PC-9 (cell line): ENCODE measurements at regions not wholly inside any gene's neighbourhood (a gene's known extent, or its start where the extent isn't known, plus 50 kb on each side); places are given as distances from the start of the nearest gene placed in this dataset.

Experiments used
- BruUV-seq: library from RNA; stranded (reverse); fragments of 400-500 nt; replicated peaks from 2 replicates; lab custom pipeline; 2021; lab: Mats Ljungman, UMichigan
- CTCF ChIA-PET: fragments of 300-600 bp; sonication (Branson Sonifier 250); formaldehyde crosslinking; loops from one replicate; lab custom pipeline; 2022; ENCODE audit warnings: antibody characterized with exemption; lab: Charles Lee
- POLR2A ChIA-PET: fragments of 300-600 bp; sonication (Branson Sonifier 250); formaldehyde crosslinking; loops from one replicate; lab custom pipeline; 2022; ENCODE audit warnings: antibody characterized with exemption; ENCODE audit not compliant: unreplicated experiment; lab: Charles Lee
- DNase-seq, 2 experiments: peaks; one replicate each; pipeline versions ENCODE4 v3.0.0 to v3.0.0-alpha.2; 2015 to 2022; ENCODE audit warnings: mixed read lengths in 1 of 2
- H2AFZ ChIP-seq: fragments of 200-600 bp; sonication (generic); 2 replicates; pipeline ENCODE4 v1.8.1; 2017; ENCODE audit warnings: antibody characterized with exemption
- H3F3A ChIP-seq: fragments of 200-600 bp; sonication (generic); 2 replicates; pipeline ENCODE4 v1.8.1; 2017; ENCODE audit warnings: antibody characterized with exemption, mild to moderate bottlenecking, low read depth; ENCODE audit not compliant: insufficient read depth
- H3K27ac ChIP-seq: fragments of 200-600 bp; sonication (generic); 2 replicates; pipeline ENCODE4 v1.6.1; 2016; ENCODE audit warnings: mixed run types
- H3K27me3 ChIP-seq: fragments of 200-600 bp; sonication (generic); 2 replicates; pipeline ENCODE4 v1.6.1; 2016; ENCODE audit warnings: low read depth, mixed run types; ENCODE audit not compliant: insufficient read depth
- H3K36me3 ChIP-seq: fragments of 200-600 bp; sonication (generic); 2 replicates; pipeline ENCODE4 v1.6.1; 2016; ENCODE audit warnings: low read depth, mixed run types
- H3K4me1 ChIP-seq: fragments of 200-600 bp; sonication (generic); replicated peaks from 2 replicates; pipeline ENCODE4 v1.6.1; 2016; ENCODE audit warnings: mixed run types; ENCODE audit not compliant: insufficient read depth
- H3K4me2 ChIP-seq: fragments of 200-600 bp; sonication (generic); 2 replicates; pipeline ENCODE4 v1.6.1; 2017; ENCODE audit warnings: mixed run types
- H3K4me3 ChIP-seq: fragments of 200-600 bp; sonication (generic); 2 replicates; pipeline ENCODE4 v1.6.1; 2016; ENCODE audit warnings: mixed run types
- H3K79me2 ChIP-seq: fragments of 200-600 bp; sonication (generic); 2 replicates; pipeline ENCODE4 v1.6.1; 2017; ENCODE audit warnings: low read depth, mixed run types
- H3K9me2 ChIP-seq: fragments of 200-600 bp; sonication (generic); 2 replicates; pipeline ENCODE4 v1.8.1; 2017; ENCODE audit warnings: mild to moderate bottlenecking; ENCODE audit not compliant: insufficient read depth
- H3K9me3 ChIP-seq: fragments of 200-600 bp; sonication (generic); 2 replicates; pipeline ENCODE4 v1.8.1; 2016; ENCODE audit warnings: low read depth; ENCODE audit not compliant: insufficient read depth
- H4K20me1 ChIP-seq: fragments of 200-600 bp; sonication (generic); 2 replicates; pipeline ENCODE4 v1.8.1; 2017; ENCODE audit not compliant: insufficient read depth
- CTCF ChIP-seq: fragments of 200-600 bp; sonication (generic); conservative IDR thresholded peaks from 2 replicates; pipeline ENCODE4 v1.6.1; 2017; ENCODE audit warnings: mixed run types, antibody characterized with exemption, mild to moderate bottlenecking, moderate library complexity
- EZH2 ChIP-seq: fragments of 200-600 bp; sonication (generic); IDR thresholded peaks from 2 replicates; pipeline ENCODE4 v1.8.0; 2017; ENCODE audit warnings: antibody characterized with exemption, low read depth
- intact Hi-C: fragments of 100-400 bp; cut with micrococcal nuclease; formaldehyde crosslinking; loops from one replicate; pipeline ENCODE4 v1.10.0; 2022; ENCODE audit not compliant: unreplicated experiment

DNA sequence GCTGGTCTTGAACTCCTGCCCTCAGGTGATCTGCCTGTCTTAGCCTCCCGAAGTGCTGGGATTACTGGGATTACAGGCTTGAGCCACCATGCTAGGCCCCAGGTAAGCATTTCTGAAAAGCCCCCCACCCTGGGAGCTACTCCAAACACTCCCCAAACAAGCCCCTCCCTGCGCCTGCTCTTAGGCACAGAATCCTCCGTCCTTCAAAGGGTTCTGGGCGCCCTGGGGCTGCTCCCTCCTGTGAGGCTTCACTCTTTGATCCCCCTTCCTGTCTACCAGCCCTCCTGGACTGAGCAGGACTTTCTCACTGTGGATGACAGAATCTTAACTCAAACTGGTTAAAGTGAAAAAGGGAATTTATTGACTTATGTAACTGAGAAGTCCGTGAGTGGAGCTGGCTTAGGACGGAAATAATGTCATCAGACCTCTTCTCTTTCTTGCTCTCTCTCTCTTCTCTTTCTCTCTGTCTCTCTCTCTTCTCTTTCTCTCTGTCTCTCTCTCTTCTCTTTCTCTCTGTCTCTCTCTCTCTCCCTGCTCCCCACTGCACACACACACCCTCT lies 66.9 kb upstream of the CLMN start:
- H3K9me3 ChIP-seq, result no peaks in the 10 kb centered on the region
- no peaks in the 10 kb centered on the region for H3K36me3 ChIP-seq
- no peak overlapping the region for H3K27ac ChIP-seq
- H3K27me3 ChIP-seq, result no peaks in the 10 kb centered on the region
- no TSS peak for BruUV-seq
- intact Hi-C loops, result no loop called here
- no peaks in the 10 kb centered on the region for H3K9me2 ChIP-seq
- no peaks in the 10 kb centered on the region for H4K20me1 ChIP-seq
- DNase-seq, result no peak
- H3K4me2 ChIP-seq, result no peak overlapping the region
- H3F3A ChIP-seq, result no peaks in the 10 kb centered on the region
- no peaks in the 10 kb centered on the region for H3K79me2 ChIP-seq
- H2AFZ ChIP-seq, result no peak overlapping the region
- H3K4me3 ChIP-seq, result no peak overlapping the region
- TF ChIP-seq EZH2 (no peak), CTCF (no peak)
- ChIA-PET POLR2A (no interaction called here), CTCF (no interaction called here)
- H3K4me1 ChIP-seq, result no peaks in the 10 kb centered on the region

DNA sequence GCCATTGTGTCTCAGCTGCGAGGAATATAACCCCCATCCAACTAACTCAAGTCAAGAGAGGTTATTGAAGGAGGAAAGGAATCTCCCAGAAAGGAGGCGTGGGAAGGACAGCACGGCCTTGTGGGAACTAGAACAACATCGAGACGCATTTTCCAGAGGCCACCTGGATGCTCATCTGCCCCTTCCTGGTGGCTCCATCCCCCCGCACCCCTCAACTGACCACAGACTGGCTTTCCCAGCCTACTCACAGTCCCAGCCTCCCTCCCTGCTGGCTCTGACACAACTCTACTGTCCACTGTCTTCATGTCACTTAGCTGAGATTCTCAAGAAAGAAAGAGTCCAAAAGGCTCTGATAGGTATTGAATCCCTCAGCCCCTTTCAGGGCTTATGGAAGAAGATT lies 66.0 kb upstream of the CLMN start:
- H3K9me3 ChIP-seq, result no peaks in the 10 kb centered on the region
- H3K4me3 ChIP-seq, result no peak overlapping the region
- H3F3A ChIP-seq, result no peaks in the 10 kb centered on the region
- no peaks in the 10 kb centered on the region for H3K4me1 ChIP-seq
- no peak overlapping the region for H3K4me2 ChIP-seq
- no peaks in the 10 kb centered on the region for H3K9me2 ChIP-seq
- BruUV-seq, result no TSS peak
- H3K36me3 ChIP-seq, result no peaks in the 10 kb centered on the region
- no peaks in the 10 kb centered on the region for H3K79me2 ChIP-seq
- DNase-seq, result no peak
- intact Hi-C loops, result no loop called here
- no peaks in the 10 kb centered on the region for H3K27me3 ChIP-seq
- no peaks in the 10 kb centered on the region for H4K20me1 ChIP-seq
- TF ChIP-seq CTCF (no peak), EZH2 (no peak)
- ChIA-PET CTCF (no interaction called here), POLR2A (no interaction called here)
- H3K27ac ChIP-seq, result no peak overlapping the region
- H2AFZ ChIP-seq, result no peak overlapping the region

- no peaks in the 10 kb centered on the region for H3K36me3 ChIP-seq
- no peaks in the 10 kb centered on the region for H4K20me1 ChIP-seq
- H3F3A ChIP-seq, result no peaks in the 10 kb centered on the region
- H3K9me2 ChIP-seq, result no peaks in the 10 kb centered on the region
- no peak overlapping the region for H3K27ac ChIP-seq
- H3K4me1 ChIP-seq, result no peaks in the 10 kb centered on the region
- BruUV-seq, result no TSS peak
- CTCF ChIA-PET, result no interaction called here
- H3K4me2 ChIP-seq, result no peak overlapping the region
- no peak overlapping the region for H2AFZ ChIP-seq
- H3K4me3 ChIP-seq, result no peak overlapping the region
- no peaks in the 10 kb centered on the region for H3K27me3 ChIP-seq
- intact Hi-C loops, result no loop called here
- H3K9me3 ChIP-seq, result peaks cover 4% of the 10 kb centered on the region; the same call in 1 of the 2 replicates
- no peak for TF ChIP-seq CTCF
- no peak for TF ChIP-seq EZH2
- POLR2A ChIA-PET, result no interaction called here
- no peaks in the 10 kb centered on the region for H3K79me2 ChIP-seq
- no peak for DNase-seq
These were observed 63.0 kb upstream of the CLMN start for GRCh38 chr14:95382747-95383146.
